ENCODE measurements at regions not wholly inside any gene's neighbourhood (a gene's known extent, or its start where the extent isn't known, plus 50 kb on each side); places are given as distances from the start of the nearest gene placed in this dataset.

DNA sequence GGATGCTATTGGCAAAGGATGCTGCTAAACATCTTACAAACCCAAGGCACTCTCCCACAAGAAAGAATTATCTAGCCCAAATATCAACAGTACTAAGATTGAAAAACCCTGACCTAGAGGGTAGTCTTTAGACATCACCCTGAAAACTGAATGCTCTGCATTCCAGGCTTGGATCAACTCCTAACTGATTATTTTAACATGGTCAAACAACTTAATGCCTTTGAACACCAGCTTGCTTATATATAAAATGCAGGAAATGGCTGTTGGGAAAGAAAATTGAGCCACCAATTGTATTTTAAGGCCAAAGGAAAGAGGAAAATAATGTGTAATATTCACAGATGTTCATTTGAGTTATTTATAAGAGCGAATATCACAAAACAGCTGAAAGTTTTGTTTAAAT lies 72.2 kb upstream of the C1orf87 start:
- DNase-seq: no peak

DNA sequence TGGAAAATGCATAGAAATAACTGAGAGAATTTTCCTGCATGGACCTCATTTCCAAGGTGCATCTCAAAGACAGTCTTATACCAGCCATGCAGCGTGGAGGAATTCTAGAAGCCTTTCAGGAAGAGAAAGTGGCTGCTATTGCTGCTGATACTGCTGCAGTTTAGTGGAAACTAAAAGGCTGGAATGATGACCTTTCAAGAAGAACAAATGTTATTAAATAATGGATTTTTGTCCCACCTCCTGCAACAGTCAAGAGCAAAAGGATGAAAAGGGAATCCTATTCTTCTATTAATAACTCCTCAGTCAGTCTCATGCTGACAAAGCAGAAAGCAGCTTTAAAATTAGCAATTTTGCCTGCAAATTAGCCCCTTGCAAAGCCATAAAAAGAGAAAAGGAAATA lies 68.2 kb upstream of the C1orf87 start:
- DNase-seq: no peak

DNA sequence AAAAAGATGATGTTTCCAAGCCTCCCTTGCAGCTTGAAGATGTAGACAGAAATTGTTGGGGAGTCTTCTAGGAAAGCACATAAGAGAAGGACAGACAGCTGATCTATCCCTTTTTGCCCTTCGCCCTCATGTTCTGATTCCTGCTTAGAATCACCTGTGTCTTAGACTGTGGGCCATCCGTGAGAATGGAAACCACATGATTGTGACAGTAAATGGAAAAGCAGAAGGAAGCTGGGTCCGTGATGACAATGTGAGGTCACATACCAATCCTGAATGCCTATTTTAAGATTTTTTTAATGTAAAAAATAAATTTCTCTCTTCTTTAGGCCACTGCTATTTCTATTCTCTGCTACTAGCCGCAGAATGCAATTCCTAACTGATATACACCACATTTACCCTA lies 67.7 kb upstream of the C1orf87 start:
- DNase-seq: no peak

DNA sequence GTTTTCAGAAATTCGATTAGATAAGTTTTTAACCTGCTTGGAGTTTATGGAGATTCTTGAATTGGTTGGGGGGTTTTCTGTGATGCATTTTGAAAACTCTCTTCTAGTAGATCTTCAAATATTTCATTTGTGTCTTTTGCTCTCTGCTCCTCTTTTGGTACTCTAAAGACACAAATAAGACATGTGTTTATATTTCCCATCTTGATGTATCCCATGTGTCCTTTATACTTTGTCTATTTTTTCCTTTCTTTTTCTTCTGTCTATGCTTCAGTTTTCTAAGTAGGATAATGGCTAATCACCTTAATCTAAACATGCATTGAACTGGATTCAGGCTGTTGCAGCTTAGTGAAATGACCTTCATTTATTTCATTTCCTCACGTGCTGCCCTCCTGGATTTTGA lies 63.8 kb upstream of the C1orf87 start:
- DNase-seq: no peak

DNA sequence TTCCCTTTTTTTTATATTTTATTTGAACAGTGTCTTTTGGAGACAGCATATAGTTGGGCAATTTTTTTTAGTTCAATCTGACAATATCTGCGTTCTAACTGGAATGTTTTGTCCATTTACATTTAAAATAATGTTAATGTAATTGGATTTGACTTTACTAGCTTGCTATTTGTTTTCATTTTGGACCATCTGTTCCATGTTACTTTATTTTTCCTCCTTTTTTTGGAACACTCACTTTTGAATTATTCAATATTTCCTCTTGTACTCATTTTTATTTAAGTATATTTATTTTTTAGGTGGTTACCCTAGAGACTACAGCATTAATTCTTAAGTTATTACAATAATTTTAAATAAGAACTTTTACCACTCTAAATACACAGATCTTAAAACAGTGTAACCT lies 62.8 kb upstream of the C1orf87 start:
- DNase-seq: no peak

DNA sequence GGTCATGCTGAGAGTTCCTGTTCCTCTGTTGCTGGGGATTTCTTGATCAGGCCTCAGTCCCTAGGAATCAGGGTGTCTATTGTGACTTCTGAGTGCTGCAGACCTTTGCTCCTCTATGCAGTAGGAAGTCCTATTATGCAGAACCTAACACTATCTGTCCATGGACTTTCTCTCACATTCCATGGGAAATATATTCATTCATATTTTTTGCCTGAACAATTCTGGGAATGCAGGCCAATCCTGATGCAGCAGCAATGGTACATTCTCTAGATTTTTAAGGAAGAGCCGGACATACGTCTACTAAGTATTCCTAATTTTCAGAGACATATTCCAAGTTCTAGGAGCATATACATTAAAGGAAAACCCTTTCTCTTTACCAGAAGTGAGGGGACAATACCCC lies 61.1 kb upstream of the C1orf87 start:
- peak; percentile 52 for DNase-seq

DNA sequence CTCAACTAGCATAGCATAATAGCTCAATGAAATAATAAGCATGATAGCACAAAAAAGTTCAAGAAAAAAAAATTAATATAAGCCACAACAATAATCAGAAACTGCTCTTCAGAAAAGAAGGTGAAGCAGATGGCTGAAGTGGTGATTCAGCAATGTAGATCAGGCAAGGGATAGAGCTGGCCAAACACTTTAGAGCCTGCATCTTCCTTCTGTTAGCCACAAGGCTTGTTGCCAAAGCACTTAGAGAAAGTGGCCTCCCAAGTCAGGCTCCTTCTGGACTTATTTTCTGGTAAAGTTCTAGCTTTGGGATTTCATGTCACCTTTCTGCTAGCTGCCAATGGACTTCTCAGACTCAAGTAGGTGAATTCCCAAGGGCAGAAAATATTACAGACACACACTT lies 60.3 kb upstream of the C1orf87 start:
- peak; percentile 84 for DNase-seq

DNA sequence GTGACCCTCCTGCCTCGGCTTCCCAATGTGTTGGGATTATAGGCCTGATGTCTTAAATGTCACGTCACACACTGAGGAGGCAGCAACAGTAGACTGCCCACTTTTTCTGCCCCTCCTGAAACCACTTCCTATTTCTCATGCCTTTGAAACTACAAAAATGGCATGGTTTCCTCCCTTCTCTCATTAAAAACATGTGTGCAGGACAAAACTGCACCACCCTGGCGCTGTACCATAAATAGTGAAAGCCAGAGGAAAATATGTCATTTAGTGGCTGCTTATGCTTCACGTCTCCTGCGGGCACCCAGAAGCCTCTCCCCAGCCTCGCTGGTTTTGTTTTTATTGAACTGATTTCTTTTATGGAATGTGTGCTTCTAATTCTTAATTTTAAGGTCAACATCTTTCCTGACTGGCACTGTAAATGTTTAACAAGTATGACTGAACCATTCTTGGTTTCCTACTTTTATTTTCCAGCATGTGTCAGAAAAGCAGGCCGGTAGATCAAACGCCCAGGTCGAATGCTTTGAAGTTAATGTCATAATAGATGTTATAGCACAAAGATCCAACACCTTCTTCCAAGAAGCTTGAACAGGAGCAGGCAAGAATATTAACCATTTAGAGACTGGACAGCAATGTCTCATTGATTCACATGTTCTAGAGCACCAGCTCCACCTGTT lies 59.6 kb upstream of the C1orf87 start:
- peak; percentile 97 for DNase-seq

DNA sequence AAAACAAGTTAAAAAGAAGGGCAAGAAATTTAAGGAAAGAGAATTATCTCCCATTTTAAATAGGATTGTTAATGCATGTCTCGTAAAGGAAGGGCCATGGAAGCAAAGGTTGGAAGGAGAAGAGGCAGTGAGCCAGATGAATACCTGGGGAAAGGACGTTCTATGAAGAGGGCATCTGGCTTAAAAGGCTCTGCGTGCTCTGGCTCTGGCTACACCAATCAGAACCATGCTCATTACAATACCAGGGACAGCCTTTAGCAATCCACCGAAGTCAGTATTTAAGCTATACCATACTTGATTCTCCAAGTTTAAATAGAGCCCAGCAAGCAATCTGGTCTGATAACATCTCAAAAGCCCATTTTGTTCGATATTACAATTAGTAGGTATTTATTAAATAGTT lies 58.5 kb upstream of the C1orf87 start:
- DNase-seq: no peak

DNA sequence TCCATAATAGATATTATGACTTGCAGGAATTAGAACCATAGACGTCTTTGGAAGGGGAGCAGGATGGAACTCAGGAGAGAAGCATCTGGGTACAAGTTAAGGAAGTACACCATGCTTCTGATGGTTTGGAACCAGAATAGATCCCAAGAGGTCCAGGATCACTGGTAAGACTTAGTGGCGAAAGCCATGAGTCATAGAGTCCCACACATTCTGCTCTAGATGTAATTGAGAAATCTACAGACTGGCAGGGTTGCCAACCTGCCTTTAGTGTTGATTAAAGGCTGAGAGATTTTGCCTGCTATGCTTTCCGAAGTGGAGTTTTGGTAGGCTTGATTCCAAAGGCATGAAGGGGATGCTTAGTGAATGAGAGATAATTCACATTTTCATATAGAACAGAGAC lies 57.1 kb upstream of the C1orf87 start:
- no peak for DNase-seq

DNA sequence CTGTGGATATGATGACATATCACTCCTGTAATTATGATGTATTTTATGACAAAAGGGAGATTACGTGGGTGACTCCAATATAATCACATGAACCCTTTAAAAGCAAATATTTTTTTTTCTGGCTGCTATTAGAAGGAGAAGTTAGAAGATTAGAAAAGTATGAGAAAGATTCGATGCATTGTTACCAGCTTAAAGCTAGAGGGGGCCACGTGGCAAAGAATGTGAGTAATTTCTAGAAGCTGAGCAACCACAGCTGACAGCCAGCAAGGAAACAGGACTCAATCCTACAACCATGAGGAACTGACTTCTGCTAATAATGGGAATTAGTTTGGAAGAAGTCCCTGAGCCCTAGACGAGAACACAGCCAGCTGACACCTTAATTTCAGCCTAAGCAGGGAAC lies 56.3 kb upstream of the C1orf87 start:
- DNase-seq: peak; percentile 66

DNA sequence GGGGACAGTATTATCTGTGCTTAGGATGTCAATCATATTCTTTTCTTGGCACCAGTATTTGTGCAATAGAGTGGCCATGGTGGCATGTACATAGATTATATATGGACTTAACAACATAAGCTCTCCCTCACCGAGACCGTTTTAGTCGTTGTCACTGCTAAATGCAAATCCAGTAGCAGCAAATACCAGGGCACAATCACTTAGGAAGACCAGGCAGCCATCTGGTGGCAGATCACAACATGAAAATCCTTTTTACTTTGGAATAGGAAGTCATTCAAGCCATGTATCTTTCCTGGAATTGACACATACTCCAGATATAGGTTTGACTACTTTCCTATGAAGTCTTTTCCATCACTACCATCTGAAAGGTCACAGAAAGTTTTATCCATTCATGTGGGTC lies 53.2 kb upstream of the C1orf87 start:
- DNase-seq: no peak
